H9 (cell line): ENCODE measurements at regions not wholly inside any gene's neighbourhood (a gene's known extent, or its start where the extent isn't known, plus 50 kb on each side); places are given as distances from the start of the nearest gene placed in this dataset.

ENCODE experiments used
- DNase-seq: peaks from one replicate; pipeline ENCODE4 v3.0.0-alpha.2; 2017
- H2AFZ ChIP-seq: one replicate; pipeline ENCODE4 v1.6.1; 2013; ENCODE audit warnings: mild to moderate bottlenecking, low read length, control low read depth, moderate library complexity
- H2AK5ac ChIP-seq: 2 replicates; pipeline ENCODE4 v1.6.1; 2013; ENCODE audit warnings: low read length, control low read depth, mixed read lengths; ENCODE audit not compliant: insufficient read length
- H2BK120ac ChIP-seq: one replicate; pipeline ENCODE4 v1.6.1; 2013; ENCODE audit warnings: low read depth, mild to moderate bottlenecking, low read length, control low read depth, inconsistent platforms; ENCODE audit not compliant: poor library complexity, severe bottlenecking
- H2BK12ac ChIP-seq: 2 replicates; pipeline ENCODE4 v1.6.1; 2013; ENCODE audit warnings: low read length, control low read depth, mixed read lengths, low read depth; ENCODE audit not compliant: insufficient read length
- H2BK15ac ChIP-seq: 2 replicates; pipeline ENCODE4 v1.6.1; 2013; ENCODE audit warnings: low read depth, low read length, control low read depth
- H2BK20ac ChIP-seq: one replicate; pipeline ENCODE4 v1.6.1; 2013; ENCODE audit warnings: low read depth, mild to moderate bottlenecking, low read length, control low read depth, inconsistent platforms; ENCODE audit not compliant: poor library complexity, severe bottlenecking
- H2BK5ac ChIP-seq: 2 replicates; pipeline ENCODE4 v1.6.1; 2013; ENCODE audit warnings: low read length, control low read depth, mixed read lengths; ENCODE audit not compliant: insufficient read length
- H3K14ac ChIP-seq: 2 replicates; pipeline ENCODE4 v1.6.1; 2013; ENCODE audit warnings: low read length, control low read depth; ENCODE audit not compliant: insufficient read depth
- H3K18ac ChIP-seq: 2 replicates; pipeline ENCODE4 v1.6.1; 2013; ENCODE audit warnings: low read depth, mild to moderate bottlenecking, mixed read lengths, low read length, control low read depth; ENCODE audit not compliant: insufficient read length
- H3K23ac ChIP-seq: 2 replicates; pipeline ENCODE4 v1.6.1; 2013; ENCODE audit warnings: low read length, control low read depth, mixed read lengths, low read depth; ENCODE audit not compliant: insufficient read length
- H3K23me2 ChIP-seq: 2 replicates; pipeline ENCODE4 v1.6.1; 2013; ENCODE audit warnings: low read depth, mild to moderate bottlenecking, mixed read lengths, low read length, control low read depth; ENCODE audit not compliant: insufficient read length, poor library complexity, severe bottlenecking
- H3K27ac ChIP-seq: 2 replicates; pipeline ENCODE4 v1.5.1; 2013; ENCODE audit warnings: low read length, control low read depth, mixed read lengths, low read depth; ENCODE audit not compliant: insufficient read length
- H3K27me3 ChIP-seq: 2 replicates; pipeline ENCODE4 v1.6.1; 2013; ENCODE audit warnings: low read length, control low read depth, inconsistent platforms; ENCODE audit not compliant: insufficient read depth
- H3K4ac ChIP-seq: 2 replicates; pipeline ENCODE4 v1.6.1; 2013; ENCODE audit warnings: low read depth, mild to moderate bottlenecking, control low read depth, inconsistent platforms, low read length, moderate library complexity
- H3K4me1 ChIP-seq: 2 replicates; pipeline ENCODE4 v1.6.1; 2013; ENCODE audit warnings: low read length, control low read depth, inconsistent platforms; ENCODE audit not compliant: insufficient read depth
- H3K4me2 ChIP-seq: 2 replicates; pipeline ENCODE4 v1.6.1; 2013; ENCODE audit warnings: low read length, control low read depth, mixed read lengths; ENCODE audit not compliant: insufficient read length, insufficient read depth
- H3K56ac ChIP-seq: 2 replicates; pipeline ENCODE4 v1.6.1; 2013; ENCODE audit warnings: low read depth, mild to moderate bottlenecking, mixed read lengths, low read length, control low read depth; ENCODE audit not compliant: insufficient read length
- H3K79me1 ChIP-seq: 2 replicates; pipeline ENCODE4 v1.6.1; 2013; ENCODE audit warnings: low read depth, mild to moderate bottlenecking, moderate library complexity, low read length, control low read depth, inconsistent platforms; ENCODE audit not compliant: insufficient read depth, poor library complexity, severe bottlenecking
- H3K79me2 ChIP-seq: 2 replicates; pipeline ENCODE4 v1.6.1; 2013; ENCODE audit warnings: low read length, control low read depth, inconsistent platforms; ENCODE audit not compliant: insufficient read depth
- H3K9ac ChIP-seq: 2 replicates; pipeline ENCODE4 v1.6.1; 2013; ENCODE audit warnings: low read length, control low read depth, mixed read lengths; ENCODE audit not compliant: insufficient read length; ENCODE audit errors: extremely low read depth
- H3K9me3 ChIP-seq: one replicate; pipeline ENCODE4 v1.6.1; 2013; ENCODE audit warnings: low read depth, low read length, inconsistent platforms; ENCODE audit not compliant: control insufficient read depth
- H3T11ph ChIP-seq: one replicate; pipeline ENCODE4 v1.6.1; 2013; ENCODE audit warnings: mild to moderate bottlenecking, low read length, control low read depth, inconsistent platforms
- H4K20me1 ChIP-seq: one replicate; pipeline ENCODE4 v1.6.1; 2013; ENCODE audit not compliant: control insufficient read depth, insufficient read length, insufficient read depth
- H4K5ac ChIP-seq: 2 replicates; pipeline ENCODE4 v1.6.1; 2013; ENCODE audit warnings: low read depth, mild to moderate bottlenecking, mixed read lengths, low read length, control low read depth; ENCODE audit not compliant: insufficient read length
- H4K8ac ChIP-seq: replicated peaks from 2 replicates; pipeline ENCODE4 v1.6.1; 2013; ENCODE audit warnings: low read length, control low read depth, mixed read lengths, low read depth; ENCODE audit not compliant: insufficient read length
- H4K91ac ChIP-seq: 2 replicates; pipeline ENCODE4 v1.6.1; 2013; ENCODE audit warnings: low read depth, mild to moderate bottlenecking, moderate library complexity, mixed read lengths, low read length, control low read depth; ENCODE audit not compliant: insufficient read length
- H3K27ac Mint-ChIP-seq, 3 experiments: 2 replicates in 2 of 3; 3 replicates in 1 of 3; pipeline ENCODE4 v1.8.0; 2020 to 2021; ENCODE audit warnings: mixed read lengths in 3 of 3, mild to moderate bottlenecking in 1 of 3, moderate library complexity in 1 of 3
- H3K27me3 Mint-ChIP-seq: 2 replicates; pipeline ENCODE4 v1.8.0; 2021; ENCODE audit warnings: low read depth, mild to moderate bottlenecking, moderate library complexity, mixed read lengths
- H3K36me3 Mint-ChIP-seq, 3 experiments: 2 replicates in 2 of 3; 3 replicates in 1 of 3; pipeline ENCODE4 v1.8.0; 2020 to 2021; ENCODE audit warnings: low read depth in 3 of 3, mixed read lengths in 3 of 3; ENCODE audit not compliant: insufficient read depth in 1 of 3
- H3K4me1 Mint-ChIP-seq, 2 experiments: 2 replicates each; pipeline ENCODE4 v1.8.0; 2020; ENCODE audit warnings: mixed read lengths in 2 of 2
- H3K4me3 Mint-ChIP-seq, 2 experiments: 2 replicates in 1 of 2; 3 replicates in 1 of 2; pipeline ENCODE4 v1.8.0; 2020 to 2021; ENCODE audit warnings: mild to moderate bottlenecking in 2 of 2, mixed read lengths in 2 of 2, moderate library complexity in 1 of 2
- H3K9me3 Mint-ChIP-seq, 2 experiments: 2 replicates in 1 of 2; 3 replicates in 1 of 2; pipeline ENCODE4 v1.8.0; 2020; ENCODE audit warnings: mild to moderate bottlenecking in 2 of 2, mixed read lengths in 2 of 2, moderate library complexity in 1 of 2
- WGBS: extraction: QIAGEN DNeasy Blood & Tissue Kit; methylation state at CpG from one replicate; pipeline ENCODE4 v1.1.7; 2013; ENCODE audit warnings: missing lambda C conversion rate, low lambda C conversion rate, mixed read lengths; ENCODE audit not compliant: insufficient read length; ENCODE audit errors: extremely low coverage; 5-methylcytosine and 5-hydroxymethylcytosine counted together
- TF ChIP-seq, protein P1 (sequence below): fragments of 200-600 bp; sonication (generic); conservative IDR thresholded peaks from 3 replicates; pipeline ENCODE4 v1.8.0; 2021; ENCODE audit warnings: antibody characterized with exemption, mild to moderate bottlenecking

DNA sequence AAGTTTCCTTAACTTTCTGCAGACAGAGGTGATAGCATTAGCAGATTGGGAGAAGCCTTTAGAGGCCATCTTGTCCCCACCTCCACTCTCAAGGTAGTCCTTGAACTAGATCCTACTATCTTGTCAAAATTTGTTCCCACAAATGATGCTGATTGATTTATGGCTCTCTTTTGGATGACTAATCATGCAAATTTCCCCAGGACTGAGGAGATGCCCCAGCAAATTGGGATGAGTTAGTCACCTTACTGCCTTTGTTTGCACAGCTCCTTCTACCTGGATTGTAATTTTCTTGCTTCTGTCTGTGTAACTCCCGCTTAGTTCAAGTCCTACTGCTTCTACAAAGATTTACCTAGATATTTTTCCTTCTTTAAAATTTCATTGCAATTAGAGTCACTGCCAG is 391.4 kb upstream of the CADM1 start:
- Histone ChIP-seq H2AK5ac (no peak overlapping the region), H3K4ac (no peak overlapping the region), H4K91ac (no peak overlapping the region), H2BK20ac (no peak overlapping the region), H3K4me1 (no peaks in the 10 kb centered on the region), H4K5ac (no peak overlapping the region), H3K23me2 (no peaks in the 10 kb centered on the region), H4K20me1 (no peaks in the 10 kb centered on the region), H3K9ac (no peak overlapping the region), H3K27ac (no peak overlapping the region), H3K9me3 (no peaks in the 10 kb centered on the region), H3K56ac (no peak overlapping the region), H3K4me2 (no peak overlapping the region), H2BK12ac (no peak overlapping the region), H3K27me3 (no peaks in the 10 kb centered on the region), H2BK15ac (no peak overlapping the region), H3K79me2 (no peaks in the 10 kb centered on the region), H2BK120ac (no peak overlapping the region), H3K79me1 (no peaks in the 10 kb centered on the region), H4K8ac (no peak overlapping the region), H3T11ph (no peak overlapping the region), H3K18ac (no peak overlapping the region), H2BK5ac (no peak overlapping the region), H3K23ac (no peak overlapping the region), H3K14ac (no peak overlapping the region), H2AFZ (no peak overlapping the region)
- DNase-seq, result no peak
- no peak overlapping the region for H3K4me3 Mint-ChIP-seq
- no peaks in the 10 kb centered on the region; a peak in 1 of 5 replicates for H3K9me3 Mint-ChIP-seq
- no peaks in the 10 kb centered on the region for H3K4me1 Mint-ChIP-seq
- peaks cover 19% of the 10 kb centered on the region for H3K27me3 Mint-ChIP-seq
- H3K27ac Mint-ChIP-seq, result no peak overlapping the region
- no CpG with 5 or more reads among the region's 1 CpG for WGBS
- H3K36me3 Mint-ChIP-seq, result no peaks in the 10 kb centered on the region
- TF ChIP-seq, protein P1, sequence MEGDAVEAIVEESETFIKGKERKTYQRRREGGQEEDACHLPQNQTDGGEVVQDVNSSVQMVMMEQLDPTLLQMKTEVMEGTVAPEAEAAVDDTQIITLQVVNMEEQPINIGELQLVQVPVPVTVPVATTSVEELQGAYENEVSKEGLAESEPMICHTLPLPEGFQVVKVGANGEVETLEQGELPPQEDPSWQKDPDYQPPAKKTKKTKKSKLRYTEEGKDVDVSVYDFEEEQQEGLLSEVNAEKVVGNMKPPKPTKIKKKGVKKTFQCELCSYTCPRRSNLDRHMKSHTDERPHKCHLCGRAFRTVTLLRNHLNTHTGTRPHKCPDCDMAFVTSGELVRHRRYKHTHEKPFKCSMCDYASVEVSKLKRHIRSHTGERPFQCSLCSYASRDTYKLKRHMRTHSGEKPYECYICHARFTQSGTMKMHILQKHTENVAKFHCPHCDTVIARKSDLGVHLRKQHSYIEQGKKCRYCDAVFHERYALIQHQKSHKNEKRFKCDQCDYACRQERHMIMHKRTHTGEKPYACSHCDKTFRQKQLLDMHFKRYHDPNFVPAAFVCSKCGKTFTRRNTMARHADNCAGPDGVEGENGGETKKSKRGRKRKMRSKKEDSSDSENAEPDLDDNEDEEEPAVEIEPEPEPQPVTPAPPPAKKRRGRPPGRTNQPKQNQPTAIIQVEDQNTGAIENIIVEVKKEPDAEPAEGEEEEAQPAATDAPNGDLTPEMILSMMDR, result no peak
